HL-60 (cell line): ENCODE measurements at regions not wholly inside any gene's neighbourhood (a gene's known extent, or its start where the extent isn't known, plus 50 kb on each side); places are given as distances from the start of the nearest gene placed in this dataset.

Experiments used
- DNase-seq, 2 experiments: peaks; one replicate each; pipeline ENCODE4 v3.0.0-alpha.2; 2010 to 2020; ENCODE audit warnings: low read depth in 1 of 2, low spot score in 1 of 2
- H3K27ac ChIP-seq: fragments of 250-450 bp; sonication (Bioruptor Pico); replicated peaks from 2 replicates; pipeline ENCODE4 v1.5.1; 2020; ENCODE audit warnings: mild to moderate bottlenecking, moderate library complexity
- H3K27me3 ChIP-seq: fragments of 250-450 bp; sonication (Bioruptor Pico); 2 replicates; pipeline ENCODE4 v1.5.1; 2021; ENCODE audit warnings: mild to moderate bottlenecking, moderate library complexity; ENCODE audit not compliant: insufficient read depth, poor library complexity, severe bottlenecking
- H3K4me3 ChIP-seq: replicated peaks from 2 replicates; pipeline ENCODE4 v1.5.1; 2011; ENCODE audit warnings: mild to moderate bottlenecking, control low read depth, low read length; ENCODE audit not compliant: insufficient read depth
- CTCF ChIP-seq: IDR thresholded peaks from one replicate; pipeline ENCODE4 v1.5.1; 2011; ENCODE audit warnings: low read length, control low read depth, inconsistent platforms; ENCODE audit not compliant: insufficient read depth
- GABPA ChIP-seq: IDR thresholded peaks from 2 replicates; pipeline ENCODE4 v1.6.1; 2012; ENCODE audit warnings: low read depth
- POLR2AphosphoS5 ChIP-seq: IDR thresholded peaks from 2 replicates; pipeline ENCODE4 v1.6.1; 2012; ENCODE audit warnings: low read depth
- SPI1 ChIP-seq: IDR thresholded peaks from 2 replicates; pipeline ENCODE4 v1.6.1; 2012; ENCODE audit warnings: low read depth, mild to moderate bottlenecking, borderline replicate concordance
- TF ChIP-seq, protein P1 (sequence below): IDR thresholded peaks from 2 replicates; pipeline ENCODE4 v1.6.1; 2012; ENCODE audit warnings: low read depth; ENCODE audit not compliant: insufficient replicate concordance

DNA sequence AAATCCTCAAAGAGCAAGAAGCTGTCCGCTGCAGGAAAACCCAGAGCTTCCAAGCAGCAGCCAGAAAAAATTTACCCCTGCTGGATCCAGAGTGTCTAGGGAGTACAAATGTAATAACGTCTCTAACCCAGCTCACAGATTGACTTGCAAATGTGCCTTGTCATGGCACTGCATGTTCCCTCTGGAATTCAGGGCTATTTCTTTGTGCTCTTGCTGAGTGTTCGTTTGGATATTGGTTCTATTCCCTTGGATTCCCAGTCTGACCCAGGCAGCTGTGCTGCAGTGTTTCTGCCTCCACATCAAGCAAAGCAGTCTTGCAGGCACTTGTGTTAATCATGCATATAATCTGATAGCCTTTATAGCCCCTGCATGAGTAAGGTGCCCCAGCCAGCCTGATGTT is 209.9 kb upstream of the GHITM start:
- Histone ChIP-seq H3K4me3 (no peak overlapping the region), H3K27me3 (no peaks in the 10 kb centered on the region), H3K27ac (no peak overlapping the region)
- TF ChIP-seq, protein P1, sequence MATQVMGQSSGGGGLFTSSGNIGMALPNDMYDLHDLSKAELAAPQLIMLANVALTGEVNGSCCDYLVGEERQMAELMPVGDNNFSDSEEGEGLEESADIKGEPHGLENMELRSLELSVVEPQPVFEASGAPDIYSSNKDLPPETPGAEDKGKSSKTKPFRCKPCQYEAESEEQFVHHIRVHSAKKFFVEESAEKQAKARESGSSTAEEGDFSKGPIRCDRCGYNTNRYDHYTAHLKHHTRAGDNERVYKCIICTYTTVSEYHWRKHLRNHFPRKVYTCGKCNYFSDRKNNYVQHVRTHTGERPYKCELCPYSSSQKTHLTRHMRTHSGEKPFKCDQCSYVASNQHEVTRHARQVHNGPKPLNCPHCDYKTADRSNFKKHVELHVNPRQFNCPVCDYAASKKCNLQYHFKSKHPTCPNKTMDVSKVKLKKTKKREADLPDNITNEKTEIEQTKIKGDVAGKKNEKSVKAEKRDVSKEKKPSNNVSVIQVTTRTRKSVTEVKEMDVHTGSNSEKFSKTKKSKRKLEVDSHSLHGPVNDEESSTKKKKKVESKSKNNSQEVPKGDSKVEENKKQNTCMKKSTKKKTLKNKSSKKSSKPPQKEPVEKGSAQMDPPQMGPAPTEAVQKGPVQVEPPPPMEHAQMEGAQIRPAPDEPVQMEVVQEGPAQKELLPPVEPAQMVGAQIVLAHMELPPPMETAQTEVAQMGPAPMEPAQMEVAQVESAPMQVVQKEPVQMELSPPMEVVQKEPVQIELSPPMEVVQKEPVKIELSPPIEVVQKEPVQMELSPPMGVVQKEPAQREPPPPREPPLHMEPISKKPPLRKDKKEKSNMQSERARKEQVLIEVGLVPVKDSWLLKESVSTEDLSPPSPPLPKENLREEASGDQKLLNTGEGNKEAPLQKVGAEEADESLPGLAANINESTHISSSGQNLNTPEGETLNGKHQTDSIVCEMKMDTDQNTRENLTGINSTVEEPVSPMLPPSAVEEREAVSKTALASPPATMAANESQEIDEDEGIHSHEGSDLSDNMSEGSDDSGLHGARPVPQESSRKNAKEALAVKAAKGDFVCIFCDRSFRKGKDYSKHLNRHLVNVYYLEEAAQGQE: no peak
- DNase-seq: no peak

DNA sequence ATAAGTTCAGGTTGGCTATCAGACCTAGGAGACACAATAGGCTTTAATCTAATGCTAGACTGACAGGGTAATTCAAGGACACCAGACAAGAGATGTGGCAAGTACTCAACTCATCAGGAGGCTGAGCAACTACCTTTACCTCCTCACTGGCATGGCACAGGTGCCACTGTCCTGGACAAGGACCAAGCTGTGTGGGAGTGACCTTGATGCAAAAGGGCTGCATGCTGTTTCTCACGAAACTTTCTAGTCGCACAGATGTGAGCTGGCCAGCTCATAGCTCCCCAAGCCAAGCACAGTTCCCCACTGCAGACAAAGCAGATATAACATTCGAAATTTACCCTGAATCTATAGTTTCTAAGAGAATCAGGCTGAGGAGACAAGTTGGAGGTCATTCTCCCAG is 207.6 kb upstream of the GHITM start:
- no peaks in the 10 kb centered on the region for H3K27me3 ChIP-seq
- no peak overlapping the region for H3K4me3 ChIP-seq
- no peak overlapping the region for H3K27ac ChIP-seq
- TF ChIP-seq, protein P1: no peak
- no peak for DNase-seq

DNA sequence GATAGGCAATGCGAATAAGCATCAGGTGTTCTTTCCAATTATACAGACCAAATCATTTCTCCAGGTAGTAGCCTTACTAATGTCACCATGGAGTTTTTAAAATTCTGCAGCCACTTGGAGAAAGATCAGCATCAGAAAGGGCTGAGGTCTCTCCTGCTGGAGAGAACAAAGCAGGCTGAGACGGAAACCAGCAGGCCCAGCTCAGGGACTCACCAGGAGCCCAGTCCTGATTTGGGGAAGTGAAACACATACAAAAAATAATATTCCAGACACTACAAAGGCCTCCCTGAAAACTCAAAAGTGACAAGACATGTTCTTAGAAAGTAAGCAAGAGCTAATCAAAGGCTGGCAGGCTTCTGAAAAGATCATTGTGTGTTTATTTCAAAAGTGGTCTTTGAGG is 207.1 kb upstream of the GHITM start:
- TF ChIP-seq GABPA: no peak
- peak; percentile 13; the same call in 1 of the 2 replicates for TF ChIP-seq SPI1
- H3K27ac ChIP-seq: no peak overlapping the region
- no peak for DNase-seq
- no peak overlapping the region for H3K4me3 ChIP-seq
- H3K27me3 ChIP-seq: no peaks in the 10 kb centered on the region

- DNase-seq: no peak
- Histone ChIP-seq H3K4me3 (no peak overlapping the region), H3K27ac (no peak overlapping the region), H3K27me3 (no peaks in the 10 kb centered on the region)
- TF ChIP-seq GABPA: no peak
- no peak for TF ChIP-seq CTCF
- no peak for TF ChIP-seq SPI1
- no peak for TF ChIP-seq POLR2AphosphoS5
- TF ChIP-seq, protein P1: no peak
Observed at GRCh38 chr10:83934062-83934461, 205.2 kb upstream of the GHITM start.

DNA sequence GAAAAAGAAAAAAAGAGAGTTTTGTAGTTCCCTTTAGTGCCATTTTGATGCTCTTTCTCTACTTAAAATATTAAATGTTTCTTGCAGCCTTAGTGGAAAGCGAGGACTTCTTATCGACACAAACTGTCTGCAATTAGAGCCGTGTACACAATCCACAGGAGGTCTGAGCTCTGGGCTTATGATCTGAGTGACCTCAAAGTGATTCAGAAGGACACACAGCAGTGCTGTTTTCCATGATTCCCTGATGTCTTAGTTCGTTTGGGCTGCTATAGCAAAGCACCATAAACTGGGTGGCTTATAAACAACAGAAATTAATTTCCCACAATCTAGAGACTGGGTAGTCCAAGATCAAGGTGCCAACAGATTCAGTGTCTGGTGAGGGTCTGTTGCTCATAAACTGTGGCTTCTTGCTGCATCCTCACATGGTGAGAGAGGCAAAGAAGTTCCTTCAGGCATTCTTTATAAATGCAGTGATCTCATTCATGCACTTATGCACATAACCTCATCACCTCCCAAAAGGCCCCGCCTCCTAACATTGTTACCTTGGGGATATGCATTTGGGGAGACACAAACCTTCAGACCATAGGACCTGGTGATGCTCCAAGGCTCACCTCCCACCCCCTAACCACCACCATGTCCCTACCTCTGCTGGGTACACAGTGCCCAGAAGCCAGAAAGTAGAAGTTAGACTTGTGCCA is 204.5 kb upstream of the GHITM start:
- Histone ChIP-seq H3K27ac (no peak overlapping the region), H3K4me3 (no peak overlapping the region), H3K27me3 (no peaks in the 10 kb centered on the region)
- DNase-seq: no peak
- TF ChIP-seq, protein P1: no peak
- TF ChIP-seq SPI1 (no peak), CTCF (no peak), POLR2AphosphoS5 (no peak), GABPA (no peak)
